PC-9 (cell line): ENCODE measurements at regions not wholly inside any gene's neighbourhood (a gene's known extent, or its start where the extent isn't known, plus 50 kb on each side); places are given as distances from the start of the nearest gene placed in this dataset.
"Not testable (repeated sequence)": the region's sequence is repeated elsewhere in the genome, so short reads cannot be mapped to it uniquely, and the experiment has no call there.

ENCODE experiments used
- BruUV-seq: library from RNA; stranded (reverse); fragments of 400-500 nt; replicated peaks from 2 replicates; lab custom pipeline; 2021; lab: Mats Ljungman, UMichigan
- CTCF ChIA-PET: fragments of 300-600 bp; sonication (Branson Sonifier 250); formaldehyde crosslinking; loops from one replicate; lab custom pipeline; 2022; ENCODE audit warnings: antibody characterized with exemption; lab: Charles Lee
- POLR2A ChIA-PET: fragments of 300-600 bp; sonication (Branson Sonifier 250); formaldehyde crosslinking; loops from one replicate; lab custom pipeline; 2022; ENCODE audit warnings: antibody characterized with exemption; ENCODE audit not compliant: unreplicated experiment; lab: Charles Lee
- DNase-seq, 2 experiments: peaks; one replicate each; pipeline versions ENCODE4 v3.0.0 to v3.0.0-alpha.2; 2015 to 2022; ENCODE audit warnings: mixed read lengths in 1 of 2
- H2AFZ ChIP-seq: fragments of 200-600 bp; sonication (generic); 2 replicates; pipeline ENCODE4 v1.8.1; 2017; ENCODE audit warnings: antibody characterized with exemption
- H3F3A ChIP-seq: fragments of 200-600 bp; sonication (generic); 2 replicates; pipeline ENCODE4 v1.8.1; 2017; ENCODE audit warnings: antibody characterized with exemption, mild to moderate bottlenecking, low read depth; ENCODE audit not compliant: insufficient read depth
- H3K27ac ChIP-seq: fragments of 200-600 bp; sonication (generic); 2 replicates; pipeline ENCODE4 v1.6.1; 2016; ENCODE audit warnings: mixed run types
- H3K27me3 ChIP-seq: fragments of 200-600 bp; sonication (generic); 2 replicates; pipeline ENCODE4 v1.6.1; 2016; ENCODE audit warnings: low read depth, mixed run types; ENCODE audit not compliant: insufficient read depth
- H3K36me3 ChIP-seq: fragments of 200-600 bp; sonication (generic); 2 replicates; pipeline ENCODE4 v1.6.1; 2016; ENCODE audit warnings: low read depth, mixed run types
- H3K4me1 ChIP-seq: fragments of 200-600 bp; sonication (generic); replicated peaks from 2 replicates; pipeline ENCODE4 v1.6.1; 2016; ENCODE audit warnings: mixed run types; ENCODE audit not compliant: insufficient read depth
- H3K4me2 ChIP-seq: fragments of 200-600 bp; sonication (generic); 2 replicates; pipeline ENCODE4 v1.6.1; 2017; ENCODE audit warnings: mixed run types
- H3K4me3 ChIP-seq: fragments of 200-600 bp; sonication (generic); 2 replicates; pipeline ENCODE4 v1.6.1; 2016; ENCODE audit warnings: mixed run types
- H3K79me2 ChIP-seq: fragments of 200-600 bp; sonication (generic); 2 replicates; pipeline ENCODE4 v1.6.1; 2017; ENCODE audit warnings: low read depth, mixed run types
- H3K9me2 ChIP-seq: fragments of 200-600 bp; sonication (generic); 2 replicates; pipeline ENCODE4 v1.8.1; 2017; ENCODE audit warnings: mild to moderate bottlenecking; ENCODE audit not compliant: insufficient read depth
- H3K9me3 ChIP-seq: fragments of 200-600 bp; sonication (generic); 2 replicates; pipeline ENCODE4 v1.8.1; 2016; ENCODE audit warnings: low read depth; ENCODE audit not compliant: insufficient read depth
- H4K20me1 ChIP-seq: fragments of 200-600 bp; sonication (generic); 2 replicates; pipeline ENCODE4 v1.8.1; 2017; ENCODE audit not compliant: insufficient read depth
- CTCF ChIP-seq: fragments of 200-600 bp; sonication (generic); conservative IDR thresholded peaks from 2 replicates; pipeline ENCODE4 v1.6.1; 2017; ENCODE audit warnings: mixed run types, antibody characterized with exemption, mild to moderate bottlenecking, moderate library complexity
- EZH2 ChIP-seq: fragments of 200-600 bp; sonication (generic); IDR thresholded peaks from 2 replicates; pipeline ENCODE4 v1.8.0; 2017; ENCODE audit warnings: antibody characterized with exemption, low read depth
- intact Hi-C: fragments of 100-400 bp; cut with micrococcal nuclease; formaldehyde crosslinking; loops from one replicate; pipeline ENCODE4 v1.10.0; 2022; ENCODE audit not compliant: unreplicated experiment

GRCh38 chr4:82301390-82301789, 72.4 kb downstream of the HNRNPD start:
- H3K4me2 ChIP-seq, CTCF ChIA-PET, BruUV-seq, H4K20me1 ChIP-seq, H3K79me2 ChIP-seq, POLR2A ChIA-PET, H3K9me2 ChIP-seq, H3K36me3 ChIP-seq, H2AFZ ChIP-seq, intact Hi-C loops, H3K9me3 ChIP-seq, H3K27me3 ChIP-seq, H3K4me3 ChIP-seq, H3K27ac ChIP-seq, H3K4me1 ChIP-seq, DNase-seq, H3F3A ChIP-seq: not testable (repeated sequence)

- H2AFZ ChIP-seq: no peak overlapping the region
- ChIA-PET CTCF (no interaction called here), POLR2A (no interaction called here)
These were observed 80.5 kb downstream of the HNRNPD start for GRCh38 chr4:82293304-82293703.

GRCh38 chr4:82287720-82288119, 86.1 kb downstream of the HNRNPD start:
- Histone ChIP-seq H3K4me1 (no peaks in the 10 kb centered on the region), H3K27ac (no peak overlapping the region)
- BruUV-seq: no TSS peak

More at GRCh38 chr4:82293304-82293703, 80.5 kb downstream of the HNRNPD start:
- no peaks in the 10 kb centered on the region for H3K9me2 ChIP-seq
- no peaks in the 10 kb centered on the region for H3K79me2 ChIP-seq
- no peaks in the 10 kb centered on the region for H3K36me3 ChIP-seq
- no peaks in the 10 kb centered on the region for H3K27me3 ChIP-seq
- no peak overlapping the region for H3K4me2 ChIP-seq
- H4K20me1 ChIP-seq: no peaks in the 10 kb centered on the region
- no peak for TF ChIP-seq CTCF
- TF ChIP-seq EZH2: no peak
- H3K4me3 ChIP-seq: no peak overlapping the region
- no peak overlapping the region for H3K27ac ChIP-seq
- no peaks in the 10 kb centered on the region for H3K9me3 ChIP-seq
- intact Hi-C loops: no loop called here
- H3K4me1 ChIP-seq: no peaks in the 10 kb centered on the region
- no peak for DNase-seq
- H3F3A ChIP-seq: no peaks in the 10 kb centered on the region
- no TSS peak for BruUV-seq

More at GRCh38 chr4:82287720-82288119, 86.1 kb downstream of the HNRNPD start:
- Histone ChIP-seq H3K36me3 (no peaks in the 10 kb centered on the region), H3F3A (0 out of 2 replicates have a peak, but pooled peaks cover 4% of the 10 kb centered on the region), H3K4me3 (no peak overlapping the region), H4K20me1 (no peaks in the 10 kb centered on the region), H3K9me2 (no peaks in the 10 kb centered on the region), H3K4me2 (no peak overlapping the region), H3K27me3 (no peaks in the 10 kb centered on the region), H2AFZ (no peak overlapping the region), H3K79me2 (no peaks in the 10 kb centered on the region), H3K9me3 (no peaks in the 10 kb centered on the region)
- no peak for DNase-seq
- intact Hi-C loops: no loop called here
- TF ChIP-seq CTCF (no peak), EZH2 (no peak)
- POLR2A ChIA-PET: no interaction called here
- CTCF ChIA-PET: no interaction called here
